ENCODE measurements at regions not wholly inside any gene's neighbourhood (a gene's known extent, or its start where the extent isn't known, plus 50 kb on each side); places are given as distances from the start of the nearest gene placed in this dataset.

DNA sequence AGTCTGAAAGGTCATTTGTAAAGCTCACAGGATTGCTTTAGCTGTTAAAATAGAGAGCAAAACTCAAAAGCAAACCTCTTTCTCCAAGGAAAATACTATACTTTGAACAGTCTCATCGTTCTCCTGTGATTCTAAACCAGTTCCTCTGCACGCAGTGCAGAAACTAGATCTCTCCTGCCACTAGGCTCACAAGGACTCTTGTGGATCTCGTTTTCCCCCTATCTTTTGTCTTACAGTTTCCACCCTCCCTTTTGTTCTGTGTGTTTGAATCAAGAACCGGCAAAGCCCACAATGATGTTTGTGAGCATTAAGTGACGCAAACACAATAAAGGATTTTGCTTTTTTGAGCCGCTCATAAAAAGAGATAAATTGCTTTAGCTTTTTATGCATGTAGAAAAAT lies 1103.5 kb upstream of the RBFOX1 start:
- TF ChIP-seq, protein P1, sequence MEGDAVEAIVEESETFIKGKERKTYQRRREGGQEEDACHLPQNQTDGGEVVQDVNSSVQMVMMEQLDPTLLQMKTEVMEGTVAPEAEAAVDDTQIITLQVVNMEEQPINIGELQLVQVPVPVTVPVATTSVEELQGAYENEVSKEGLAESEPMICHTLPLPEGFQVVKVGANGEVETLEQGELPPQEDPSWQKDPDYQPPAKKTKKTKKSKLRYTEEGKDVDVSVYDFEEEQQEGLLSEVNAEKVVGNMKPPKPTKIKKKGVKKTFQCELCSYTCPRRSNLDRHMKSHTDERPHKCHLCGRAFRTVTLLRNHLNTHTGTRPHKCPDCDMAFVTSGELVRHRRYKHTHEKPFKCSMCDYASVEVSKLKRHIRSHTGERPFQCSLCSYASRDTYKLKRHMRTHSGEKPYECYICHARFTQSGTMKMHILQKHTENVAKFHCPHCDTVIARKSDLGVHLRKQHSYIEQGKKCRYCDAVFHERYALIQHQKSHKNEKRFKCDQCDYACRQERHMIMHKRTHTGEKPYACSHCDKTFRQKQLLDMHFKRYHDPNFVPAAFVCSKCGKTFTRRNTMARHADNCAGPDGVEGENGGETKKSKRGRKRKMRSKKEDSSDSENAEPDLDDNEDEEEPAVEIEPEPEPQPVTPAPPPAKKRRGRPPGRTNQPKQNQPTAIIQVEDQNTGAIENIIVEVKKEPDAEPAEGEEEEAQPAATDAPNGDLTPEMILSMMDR (IDR thresholded peaks at IDR 0.05), result no peak
- TF ChIP-seq POLR2AphosphoS5 (IDR thresholded peaks at IDR 0.05) (no peak), POLR2A (IDR thresholded peaks at IDR 0.05) (no peak)

All from transverse colon (tissue), 4 donors.